IMR-90 (cell line): ENCODE measurements at regions not wholly inside any gene's neighbourhood (a gene's known extent, or its start where the extent isn't known, plus 50 kb on each side); places are given as distances from the start of the nearest gene placed in this dataset.

Experiments used
- ATAC-seq: fragments of 200-7000 bp; cut with Tn5 transposase; 2 replicates; pipeline ENCODE4 v1.9.1; 2020; ENCODE audit warnings: low read depth, mild to moderate bottlenecking, moderate library complexity
- BruUV-seq: library from RNA; stranded (reverse); fragments of 400-500 nt; replicated peaks from 2 replicates; lab custom pipeline; 2021; lab: Mats Ljungman, UMichigan
- CTCF ChIA-PET: fragments of 300-600 bp; formaldehyde crosslinking; extraction: SDS; loops from one replicate; lab custom pipeline; 2021; ENCODE audit warnings: antibody characterized with exemption; lab: Yijun Ruan, JAX
- POLR2A ChIA-PET: fragments of 300-600 bp; sonication (Branson Sonifier 250); formaldehyde crosslinking; loops from one replicate; lab custom pipeline; 2022; ENCODE audit warnings: antibody characterized with exemption; ENCODE audit not compliant: unreplicated experiment; lab: Charles Lee
- DNase-seq: peaks from one replicate; pipeline ENCODE4 v3.0.0; 2013
- H2AFZ ChIP-seq: replicated peaks from 2 replicates; pipeline ENCODE3; 2013; ENCODE audit warnings: low read length, mild to moderate bottlenecking; ENCODE audit not compliant: poor library complexity
- H2AK5ac ChIP-seq: 2 replicates; pipeline ENCODE4 v1.6.1; 2013; ENCODE audit warnings: low read depth, low read length, inconsistent platforms
- H2AK9ac ChIP-seq: replicated peaks from 2 replicates; pipeline ENCODE3; 2013; ENCODE audit warnings: mild to moderate bottlenecking, low read depth, low read length, moderate library complexity; ENCODE audit not compliant: poor library complexity
- H2BK120ac ChIP-seq: 2 replicates; pipeline ENCODE4 v1.6.1; 2013; ENCODE audit warnings: low read depth, low read length, inconsistent platforms
- H2BK15ac ChIP-seq: 3 replicates; pipeline ENCODE4 v1.6.1; 2013; ENCODE audit warnings: low read depth, low read length, inconsistent platforms
- H2BK20ac ChIP-seq: 2 replicates; pipeline ENCODE4 v1.6.1; 2013; ENCODE audit warnings: low read depth, mild to moderate bottlenecking, inconsistent platforms, low read length, moderate library complexity
- H2BK5ac ChIP-seq: 2 replicates; pipeline ENCODE4 v1.6.1; 2013; ENCODE audit warnings: mild to moderate bottlenecking, low read depth, low read length, inconsistent platforms; ENCODE audit not compliant: poor library complexity, severe bottlenecking
- H3K14ac ChIP-seq: replicated peaks from 2 replicates; pipeline ENCODE4 v1.6.1; 2013; ENCODE audit warnings: low read depth, low read length, inconsistent platforms
- H3K18ac ChIP-seq: 2 replicates; pipeline ENCODE4 v1.6.1; 2013; ENCODE audit warnings: low read depth, low read length, control low read depth
- H3K23ac ChIP-seq: 2 replicates; pipeline ENCODE4 v1.6.1; 2013; ENCODE audit warnings: low read depth, low read length, inconsistent platforms
- H3K27ac ChIP-seq: 2 replicates; pipeline ENCODE4 v1.5.1; 2013; ENCODE audit warnings: mild to moderate bottlenecking, control low read depth, low read length; ENCODE audit not compliant: insufficient read depth
- H3K27me3 ChIP-seq: 2 replicates; pipeline ENCODE4 v1.6.1; 2013; ENCODE audit warnings: low read length; ENCODE audit not compliant: control insufficient read depth, insufficient read depth
- H3K36me3 ChIP-seq: 2 replicates; pipeline ENCODE4 v1.6.1; 2013; ENCODE audit warnings: low read length, mixed read lengths; ENCODE audit not compliant: control insufficient read depth, insufficient read depth
- H3K4ac ChIP-seq: 2 replicates; pipeline ENCODE4 v1.6.1; 2013; ENCODE audit warnings: low read depth, low read length, inconsistent platforms
- H3K4me1 ChIP-seq: 2 replicates; pipeline ENCODE4 v1.6.1; 2013; ENCODE audit warnings: low read length, mixed read lengths; ENCODE audit not compliant: control insufficient read depth, insufficient read depth
- H3K4me2 ChIP-seq: 2 replicates; pipeline ENCODE4 v1.6.1; 2013; ENCODE audit warnings: low read depth, mild to moderate bottlenecking, control low read depth, low read length, moderate library complexity
- H3K4me3 ChIP-seq: 2 replicates; pipeline ENCODE4 v1.5.1; 2013; ENCODE audit warnings: low read depth, mild to moderate bottlenecking, control low read depth, low read length, moderate library complexity; ENCODE audit not compliant: insufficient read depth
- H3K56ac ChIP-seq: 2 replicates; pipeline ENCODE4 v1.6.1; 2013; ENCODE audit warnings: low read length, inconsistent platforms; ENCODE audit not compliant: insufficient read depth; ENCODE audit errors: extremely low read depth
- H3K79me1 ChIP-seq, 2 experiments: 2 replicates each; pipeline ENCODE4 v1.6.1; 2013; ENCODE audit warnings: low read length in 2 of 2, inconsistent platforms in 1 of 2, low read depth in 1 of 2
- H3K9ac ChIP-seq: 2 replicates; pipeline ENCODE4 v1.6.1; 2013; ENCODE audit warnings: low read depth, low read length, control low read depth
- H3K9me1 ChIP-seq: 2 replicates; pipeline ENCODE4 v1.6.1; 2013; ENCODE audit warnings: low read length, inconsistent platforms; ENCODE audit not compliant: insufficient read depth
- H3K9me3 ChIP-seq: 2 replicates; pipeline ENCODE4 v1.6.1; 2013; ENCODE audit warnings: low read length; ENCODE audit not compliant: control insufficient read depth, insufficient read depth
- H4K20me1 ChIP-seq: 2 replicates; pipeline ENCODE4 v1.6.1; 2013; ENCODE audit warnings: low read length, inconsistent platforms; ENCODE audit not compliant: insufficient read depth
- H4K5ac ChIP-seq: 2 replicates; pipeline ENCODE4 v1.6.1; 2013; ENCODE audit warnings: mild to moderate bottlenecking, low read depth, low read length, control low read depth
- H4K8ac ChIP-seq, 2 experiments: 2 replicates each; pipeline ENCODE4 v1.6.1; 2013; ENCODE audit warnings: low read depth in 2 of 2, low read length in 2 of 2, control low read depth in 1 of 2, inconsistent platforms in 1 of 2
- H4K91ac ChIP-seq: 2 replicates; pipeline ENCODE4 v1.6.1; 2013; ENCODE audit warnings: low read depth, low read length, inconsistent platforms; ENCODE audit not compliant: insufficient read depth
- CEBPB ChIP-seq: IDR thresholded peaks from 2 replicates; pipeline ENCODE4 v1.6.1; 2012; ENCODE audit warnings: low read depth, low read length, improper control_type of control experiment
- MAFK ChIP-seq: IDR thresholded peaks from 2 replicates; pipeline ENCODE4 v1.6.1; 2012; ENCODE audit warnings: low read depth, low read length, improper control_type of control experiment
- MXI1 ChIP-seq: IDR thresholded peaks from 2 replicates; pipeline ENCODE4 v1.6.1; 2012; ENCODE audit warnings: low read depth, mild to moderate bottlenecking, low read length, moderate library complexity, borderline replicate concordance
- WGBS, 2 experiments: methylation state at CpG; one replicate each; pipeline versions ENCODE4 v1.1.5 to v1.1.7; 2013; ENCODE audit warnings: missing lambda C conversion rate in 2 of 2; ENCODE audit not compliant: insufficient read length in 1 of 2; ENCODE audit errors: extremely low coverage in 2 of 2; 5-methylcytosine and 5-hydroxymethylcytosine counted together
- dilution Hi-C: fragments of 300-500 bp; cut with HindIII; formaldehyde crosslinking; loops from one replicate; pipeline ENCODE4 v1.14.3; 2018; ENCODE audit warnings: low sequenced_read_pairs; ENCODE audit not compliant: unreplicated experiment
- in situ Hi-C: fragments of 300-500 bp; cut with MboI; formaldehyde crosslinking; loops from 3 replicates; pipeline ENCODE4 v1.14.3; 2019; ENCODE audit warnings: low sequenced_read_pairs, inconsistent platforms, mixed read lengths
- intact Hi-C: fragments of 100-400 bp; cut with micrococcal nuclease; formaldehyde crosslinking; loops from 2 replicates; pipeline ENCODE4 v1.10.0; 2022
- TF ChIP-seq, protein P1 (sequence below): conservative IDR thresholded peaks from 2 replicates; pipeline ENCODE4 v1.5.1; 2012; ENCODE audit warnings: mild to moderate bottlenecking, low read depth, low read length, improper control_type of control experiment
- TF ChIP-seq, protein P2 (sequence below): fragments of 150-350 bp; IDR thresholded peaks from 2 replicates; pipeline ENCODE4 v1.6.1; 2017; ENCODE audit warnings: mild to moderate bottlenecking, antibody characterized with exemption, low read length, low read depth

DNA sequence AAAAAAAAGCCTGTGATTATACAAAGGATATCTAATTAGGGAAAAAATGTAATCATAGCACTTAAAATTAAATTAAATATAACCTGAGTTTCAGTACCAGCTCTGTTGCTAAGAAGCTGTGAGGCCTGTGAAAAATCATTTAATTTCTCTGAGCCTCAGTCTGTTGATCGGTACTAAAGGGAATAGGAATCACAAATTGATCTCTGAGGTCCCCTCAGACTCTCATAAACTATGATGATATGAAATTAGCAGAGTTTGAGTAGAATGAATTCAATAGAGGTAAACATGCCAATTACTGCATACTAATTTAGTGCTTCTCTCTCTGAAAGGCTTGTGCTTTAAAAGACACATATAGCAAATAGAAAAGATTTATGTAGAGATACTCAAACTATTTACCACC, 416.8 kb upstream of the NCAM2 start:
- H4K5ac ChIP-seq = no peak overlapping the region
- no peak overlapping the region for H3K56ac ChIP-seq
- H4K20me1 ChIP-seq = no peaks in the 10 kb centered on the region
- no peak overlapping the region for H4K8ac ChIP-seq
- no peak overlapping the region for H2AK9ac ChIP-seq
- H3K18ac ChIP-seq = no peak overlapping the region
- H3K27ac ChIP-seq = no peak overlapping the region
- CTCF ChIA-PET = no interaction called here
- POLR2A ChIA-PET = no interaction called here
- H3K27me3 ChIP-seq = no peaks in the 10 kb centered on the region
- H3K4ac ChIP-seq = no peak overlapping the region
- no TSS peak for BruUV-seq
- no peaks in the 10 kb centered on the region for H3K9me1 ChIP-seq
- no peak for ATAC-seq
- in situ Hi-C loops = no loop called here
- DNase-seq = no peak
- H3K4me3 ChIP-seq = no peak overlapping the region
- H3K14ac ChIP-seq = no peak overlapping the region
- no CpG with 5 or more reads among the region's 1 CpG for WGBS, 2 experiments
- H2BK15ac ChIP-seq = no peak overlapping the region
- intact Hi-C loops = no loop called here
- H2BK120ac ChIP-seq = no peak overlapping the region
- H3K9me3 ChIP-seq = peaks cover 3% of the 10 kb centered on the region; the same call in 1 of the 2 replicates
- dilution Hi-C loops = no loop called here
- H2BK5ac ChIP-seq = no peak overlapping the region
- H3K4me1 ChIP-seq = no peaks in the 10 kb centered on the region
- H3K9ac ChIP-seq = no peak overlapping the region
- TF ChIP-seq, protein P1, sequence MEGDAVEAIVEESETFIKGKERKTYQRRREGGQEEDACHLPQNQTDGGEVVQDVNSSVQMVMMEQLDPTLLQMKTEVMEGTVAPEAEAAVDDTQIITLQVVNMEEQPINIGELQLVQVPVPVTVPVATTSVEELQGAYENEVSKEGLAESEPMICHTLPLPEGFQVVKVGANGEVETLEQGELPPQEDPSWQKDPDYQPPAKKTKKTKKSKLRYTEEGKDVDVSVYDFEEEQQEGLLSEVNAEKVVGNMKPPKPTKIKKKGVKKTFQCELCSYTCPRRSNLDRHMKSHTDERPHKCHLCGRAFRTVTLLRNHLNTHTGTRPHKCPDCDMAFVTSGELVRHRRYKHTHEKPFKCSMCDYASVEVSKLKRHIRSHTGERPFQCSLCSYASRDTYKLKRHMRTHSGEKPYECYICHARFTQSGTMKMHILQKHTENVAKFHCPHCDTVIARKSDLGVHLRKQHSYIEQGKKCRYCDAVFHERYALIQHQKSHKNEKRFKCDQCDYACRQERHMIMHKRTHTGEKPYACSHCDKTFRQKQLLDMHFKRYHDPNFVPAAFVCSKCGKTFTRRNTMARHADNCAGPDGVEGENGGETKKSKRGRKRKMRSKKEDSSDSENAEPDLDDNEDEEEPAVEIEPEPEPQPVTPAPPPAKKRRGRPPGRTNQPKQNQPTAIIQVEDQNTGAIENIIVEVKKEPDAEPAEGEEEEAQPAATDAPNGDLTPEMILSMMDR = no peak
- TF ChIP-seq CEBPB (no peak), MXI1 (no peak), MAFK (no peak)
- TF ChIP-seq, protein P2, sequence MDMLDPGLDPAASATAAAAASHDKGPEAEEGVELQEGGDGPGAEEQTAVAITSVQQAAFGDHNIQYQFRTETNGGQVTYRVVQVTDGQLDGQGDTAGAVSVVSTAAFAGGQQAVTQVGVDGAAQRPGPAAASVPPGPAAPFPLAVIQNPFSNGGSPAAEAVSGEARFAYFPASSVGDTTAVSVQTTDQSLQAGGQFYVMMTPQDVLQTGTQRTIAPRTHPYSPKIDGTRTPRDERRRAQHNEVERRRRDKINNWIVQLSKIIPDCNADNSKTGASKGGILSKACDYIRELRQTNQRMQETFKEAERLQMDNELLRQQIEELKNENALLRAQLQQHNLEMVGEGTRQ = no peak
- H3K36me3 ChIP-seq = no peaks in the 10 kb centered on the region
- H2AFZ ChIP-seq = no peak overlapping the region
- no peaks in the 10 kb centered on the region for H3K79me1 ChIP-seq
- no peak overlapping the region for H2BK20ac ChIP-seq
- H3K4me2 ChIP-seq = no peak overlapping the region
- no peak overlapping the region for H4K91ac ChIP-seq
- H3K23ac ChIP-seq = no peak overlapping the region
- no peak overlapping the region for H2AK5ac ChIP-seq
